Kasumi-1 (cell line): ENCODE measurements at regions not wholly inside any gene's neighbourhood (a gene's known extent, or its start where the extent isn't known, plus 50 kb on each side); places are given as distances from the start of the nearest gene placed in this dataset.
A peak's percentile ranks its signal among the peaks of the same experiment; 100 is the strongest.

ENCODE experiments used
- DNase-seq, 2 experiments: peaks; one replicate each; lab custom pipeline; 2025; lab: John Stamatoyannopoulos, UW

DNA sequence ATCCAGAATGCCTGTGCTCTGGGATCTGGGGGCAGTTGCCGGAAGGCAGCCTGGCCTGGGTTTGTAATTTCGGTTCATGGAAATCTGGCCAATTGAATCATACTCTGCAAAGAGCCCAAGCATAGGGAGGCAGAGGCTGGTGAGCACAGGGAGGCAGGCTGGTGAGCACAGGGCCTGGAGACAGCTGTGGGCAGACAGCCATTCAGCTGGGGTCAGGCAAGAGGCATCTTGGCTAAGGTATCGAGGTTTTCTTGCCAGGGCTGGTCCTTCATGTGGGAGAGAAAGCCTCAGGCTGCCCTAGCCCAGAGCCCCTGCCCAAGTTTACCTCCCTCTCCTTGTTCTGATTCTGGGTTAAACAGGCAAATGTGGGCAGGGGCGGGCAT is 63.7 kb upstream of the BAIAP2L1 start:
- DNase-seq = no peak

- DNase-seq = no peak
Measured at GRCh38 chr7:98463837-98464557, 63.1 kb upstream of the BAIAP2L1 start.

GRCh38 chr7:98462911-98463633 is 62.2 kb upstream of the BAIAP2L1 start:
- DNase-seq = peak in 1 of 2 experiments; percentile 2

GRCh38 chr7:98460902-98461301 is 60.0 kb upstream of the BAIAP2L1 start:
- DNase-seq = no peak

- DNase-seq = no peak
Measured at GRCh38 chr7:98459529-98459928, 58.6 kb upstream of the BAIAP2L1 start.

DNA sequence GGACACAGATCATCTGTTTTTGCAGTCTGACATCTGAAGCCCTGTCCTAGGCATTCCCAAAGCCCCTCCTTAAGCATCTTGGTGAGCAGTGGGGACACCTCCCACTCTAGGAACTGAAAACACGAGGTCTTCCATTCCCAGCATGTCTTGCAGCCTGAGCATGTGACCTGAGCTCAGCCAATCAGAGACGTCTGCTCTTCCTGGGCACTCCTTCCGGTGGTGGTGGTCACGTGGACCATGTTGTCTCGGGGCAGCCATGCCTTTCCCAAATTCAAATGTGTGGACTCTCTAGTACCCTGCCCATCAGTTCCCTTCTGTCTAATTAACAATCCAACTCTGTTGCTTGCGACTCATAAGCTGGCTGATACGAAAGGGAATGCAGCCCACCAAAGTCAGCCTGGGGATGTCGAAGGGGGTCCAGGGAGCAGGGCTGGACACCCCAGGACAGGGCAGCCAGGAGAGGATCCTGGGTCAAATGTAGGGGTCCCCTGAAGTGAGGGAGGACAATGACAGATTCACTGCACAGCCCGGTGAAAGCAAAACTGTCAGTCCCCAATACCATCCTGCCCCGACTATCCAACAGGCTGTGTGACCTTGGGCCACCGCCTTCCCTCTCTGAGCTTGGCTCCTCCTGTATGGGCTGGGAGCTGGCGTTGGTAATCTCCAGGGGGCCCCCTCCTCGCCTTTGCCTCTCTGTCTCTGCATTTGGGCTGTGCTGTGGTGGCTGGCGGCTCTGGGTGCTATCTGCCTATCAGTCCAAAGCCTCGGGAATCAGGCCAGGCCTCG is 57.4 kb upstream of the BAIAP2L1 start:
- no peak for DNase-seq

DNA sequence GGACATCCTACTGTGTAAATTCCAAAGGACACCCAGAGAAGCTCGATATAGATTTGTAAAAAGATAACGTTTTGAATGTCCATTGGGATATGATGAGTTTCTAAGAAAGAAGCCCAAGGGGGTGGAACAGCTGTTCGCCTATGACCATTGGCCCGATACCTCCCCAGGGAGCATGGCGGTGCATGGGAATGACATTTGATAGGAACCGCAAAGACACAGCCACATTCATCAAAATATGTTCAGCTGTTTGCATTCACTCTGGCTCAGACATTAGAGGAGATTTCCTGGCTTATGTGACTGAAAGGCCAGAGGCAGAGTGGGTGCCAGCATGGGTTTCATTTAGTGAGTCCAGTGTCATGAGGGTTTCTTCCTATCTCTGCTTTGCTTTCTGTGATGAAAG is 56.0 kb upstream of the BAIAP2L1 start:
- DNase-seq = no peak

- DNase-seq = no peak
Measured at GRCh38 chr7:98452791-98453190, 51.9 kb upstream of the BAIAP2L1 start.
